Uterus (tissue), 3 donors: ENCODE measurements at regions not wholly inside any gene's neighbourhood (a gene's known extent, or its start where the extent isn't known, plus 50 kb on each side); places are given as distances from the start of the nearest gene placed in this dataset.

Source experiments
- DNase-seq, 2 donors: peaks; one replicate each; pipeline ENCODE4 v3.0.0-alpha.2; 2019 to 2020
- H3K27ac ChIP-seq, 2 donors: fragments of 200-600 bp; sonication (generic); 1 replicate in 1 of 2; 2 replicates in 1 of 2; pipeline ENCODE4 v1.5.1; 2016 to 2018
- H3K27me3 ChIP-seq, 2 donors: fragments of 200-600 bp; sonication (generic); one replicate each; pipeline ENCODE4 v1.5.1; 2018 to 2019; ENCODE audit warnings: control low read depth in 1 of 2
- H3K36me3 ChIP-seq, 2 donors: fragments of 200-600 bp; sonication (generic); one replicate each; pipeline ENCODE4 v1.5.1; 2019; ENCODE audit warnings: control low read depth in 1 of 2
- H3K4me1 ChIP-seq, 2 donors: fragments of 200-600 bp; sonication (generic); one replicate each; pipeline ENCODE4 v1.5.1; 2018 to 2019; ENCODE audit warnings: control low read depth in 1 of 2
- H3K4me3 ChIP-seq, 2 donors: fragments of 200-600 bp; sonication (generic); 1 replicate in 1 of 2; 2 replicates in 1 of 2; pipeline ENCODE4 v1.5.1; 2018 to 2019; ENCODE audit warnings: mild to moderate bottlenecking in 1 of 2
- H3K9me3 ChIP-seq, 2 donors: fragments of 200-600 bp; sonication (generic); one replicate each; pipeline ENCODE4 v1.5.1; 2019; ENCODE audit warnings: control low read depth in 1 of 2
- POLR2A ChIP-seq, 2 donors: fragments of 450-650 bp; IDR thresholded peaks; one replicate each; pipeline ENCODE4 v1.6.1; 2016; ENCODE audit warnings: antibody characterized with exemption in 2 of 2, mild to moderate bottlenecking in 1 of 2, moderate library complexity in 1 of 2
- intact Hi-C: fragments of 100-400 bp; cut with DNase I; formaldehyde crosslinking; loops from one replicate; pipeline ENCODE4 v1.15.1; 2023; ENCODE audit warnings: low total_unique reads
- TF ChIP-seq, protein P1 (sequence below), 4 experiments: fragments of 200-600 bp in 2 of 4; fragments of 450-650 bp in 2 of 4; sonication (generic) in 2 of 4; IDR thresholded peaks; one replicate each; pipeline ENCODE4 v1.5.1; 2016 to 2019; ENCODE audit warnings: antibody characterized with exemption in 4 of 4, mild to moderate bottlenecking in 2 of 4, moderate library complexity in 1 of 4
- donor health status: DM: yes; HTN: yes; CAD: no.

GRCh38 chr3:163039636-163040035 lies 1543.0 kb downstream of the OTOL1 start:
- Histone ChIP-seq H3K27me3 (no peaks in the 10 kb centered on the region), H3K4me1 (no peaks in the 10 kb centered on the region), H3K4me3 (no peak overlapping the region), H3K9me3 (no peaks in the 10 kb centered on the region), H3K27ac (no peak overlapping the region), H3K36me3 (no peaks in the 10 kb centered on the region)
- intact Hi-C loops = no loop called here
- no peak for DNase-seq
- TF ChIP-seq POLR2A (IDR thresholded peaks at IDR 0.05) = no peak
- TF ChIP-seq, protein P1, sequence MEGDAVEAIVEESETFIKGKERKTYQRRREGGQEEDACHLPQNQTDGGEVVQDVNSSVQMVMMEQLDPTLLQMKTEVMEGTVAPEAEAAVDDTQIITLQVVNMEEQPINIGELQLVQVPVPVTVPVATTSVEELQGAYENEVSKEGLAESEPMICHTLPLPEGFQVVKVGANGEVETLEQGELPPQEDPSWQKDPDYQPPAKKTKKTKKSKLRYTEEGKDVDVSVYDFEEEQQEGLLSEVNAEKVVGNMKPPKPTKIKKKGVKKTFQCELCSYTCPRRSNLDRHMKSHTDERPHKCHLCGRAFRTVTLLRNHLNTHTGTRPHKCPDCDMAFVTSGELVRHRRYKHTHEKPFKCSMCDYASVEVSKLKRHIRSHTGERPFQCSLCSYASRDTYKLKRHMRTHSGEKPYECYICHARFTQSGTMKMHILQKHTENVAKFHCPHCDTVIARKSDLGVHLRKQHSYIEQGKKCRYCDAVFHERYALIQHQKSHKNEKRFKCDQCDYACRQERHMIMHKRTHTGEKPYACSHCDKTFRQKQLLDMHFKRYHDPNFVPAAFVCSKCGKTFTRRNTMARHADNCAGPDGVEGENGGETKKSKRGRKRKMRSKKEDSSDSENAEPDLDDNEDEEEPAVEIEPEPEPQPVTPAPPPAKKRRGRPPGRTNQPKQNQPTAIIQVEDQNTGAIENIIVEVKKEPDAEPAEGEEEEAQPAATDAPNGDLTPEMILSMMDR (IDR thresholded peaks at IDR 0.05) = no peak

DNA sequence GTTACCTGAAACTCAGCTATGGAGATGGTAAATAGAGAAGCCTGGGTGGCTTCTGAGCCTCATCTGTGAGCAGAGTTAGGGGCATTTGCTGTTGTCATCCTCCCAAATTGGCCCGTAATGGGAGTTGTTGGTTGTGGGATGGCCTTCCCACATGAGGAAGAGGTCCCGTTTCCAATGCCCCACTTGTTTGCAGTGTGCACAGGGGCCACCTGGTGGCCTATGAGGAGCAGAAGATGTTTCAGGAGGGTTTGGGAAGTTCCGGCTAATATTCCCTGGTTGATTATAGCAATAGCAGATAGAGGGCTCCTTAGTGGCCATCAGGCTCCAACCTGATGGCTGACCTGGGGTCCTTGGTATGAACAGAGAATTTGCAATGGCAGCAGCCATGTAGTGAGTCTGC lies 1546.5 kb downstream of the OTOL1 start:
- H3K27me3 ChIP-seq = no peaks in the 10 kb centered on the region
- no peak overlapping the region for H3K27ac ChIP-seq
- no peak overlapping the region for H3K4me3 ChIP-seq
- TF ChIP-seq POLR2A (IDR thresholded peaks at IDR 0.05) = no peak
- TF ChIP-seq, protein P1 (IDR thresholded peaks at IDR 0.05) = no peak
- no peak for DNase-seq
- no peaks in the 10 kb centered on the region for H3K9me3 ChIP-seq
- intact Hi-C loops = no loop called here
- no peaks in the 10 kb centered on the region for H3K4me1 ChIP-seq
- H3K36me3 ChIP-seq = no peaks in the 10 kb centered on the region

DNA sequence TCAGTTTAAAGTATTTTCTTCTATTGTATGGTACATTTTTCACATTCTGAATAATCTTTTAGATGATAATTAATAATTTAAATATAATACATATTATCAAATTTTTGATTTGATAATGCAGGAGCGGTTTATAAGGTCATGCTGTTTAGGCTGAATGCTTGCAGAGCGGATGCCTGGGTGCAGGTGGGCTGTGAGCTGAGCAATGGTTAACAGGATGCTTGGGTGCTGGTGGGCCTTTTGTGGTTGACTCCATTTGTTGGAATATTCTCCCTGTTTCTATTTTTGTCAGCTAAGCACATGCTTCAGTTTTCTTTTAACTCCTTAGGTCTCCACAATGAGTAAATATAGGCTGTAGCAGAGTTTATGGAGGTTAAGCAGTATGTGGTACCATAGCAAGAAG lies 1549.3 kb downstream of the OTOL1 start:
- Histone ChIP-seq H3K4me1 (no peaks in the 10 kb centered on the region), H3K4me3 (no peak overlapping the region), H3K27ac (no peak overlapping the region), H3K27me3 (no peaks in the 10 kb centered on the region), H3K9me3 (no peaks in the 10 kb centered on the region), H3K36me3 (no peaks in the 10 kb centered on the region)
- intact Hi-C loops = no loop called here
- no peak for DNase-seq
- TF ChIP-seq, protein P1 (IDR thresholded peaks at IDR 0.05) = no peak
- no peak for TF ChIP-seq POLR2A (IDR thresholded peaks at IDR 0.05)

- intact Hi-C loops = no loop called here
- DNase-seq = no peak
- H3K9me3 ChIP-seq = no peaks in the 10 kb centered on the region
- no peak for TF ChIP-seq POLR2A (IDR thresholded peaks at IDR 0.05)
- TF ChIP-seq, protein P1 (IDR thresholded peaks at IDR 0.05) = no peak
- no peak overlapping the region for H3K4me3 ChIP-seq
- H3K4me1 ChIP-seq = no peaks in the 10 kb centered on the region
- H3K36me3 ChIP-seq = no peaks in the 10 kb centered on the region
- H3K27me3 ChIP-seq = no peaks in the 10 kb centered on the region
- no peak overlapping the region for H3K27ac ChIP-seq
Observed at GRCh38 chr3:163048881-163049280, 1552.3 kb downstream of the OTOL1 start.

DNA sequence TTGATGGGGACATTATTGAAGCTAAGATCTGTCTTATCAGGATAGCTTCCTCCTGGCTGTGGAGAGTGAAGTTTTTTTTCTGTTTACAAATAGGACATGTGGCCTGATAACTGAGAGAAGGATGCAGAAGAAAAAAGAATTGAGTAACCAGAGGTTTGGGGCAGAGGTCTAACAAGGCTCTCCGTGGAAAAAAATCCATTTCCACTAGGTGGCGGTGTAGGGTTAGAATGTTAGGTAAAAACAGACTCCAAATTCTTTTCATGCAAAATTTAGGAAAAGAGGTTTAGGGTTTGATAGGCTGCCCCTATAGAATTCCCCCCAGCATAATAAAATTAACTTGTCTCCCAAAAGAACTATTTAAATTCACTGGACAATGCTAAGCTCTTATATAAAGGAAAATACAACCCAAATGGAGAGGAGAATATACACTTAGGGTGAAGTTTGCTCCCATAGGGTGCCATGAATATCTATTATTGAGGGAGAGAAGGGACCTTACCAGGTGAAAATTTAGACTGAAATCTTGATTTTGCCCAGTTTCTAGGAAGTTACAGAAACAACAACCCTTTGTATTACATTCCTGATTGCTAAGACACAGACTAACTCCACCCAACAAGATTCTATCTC lies 1560.4 kb downstream of the OTOL1 start:
- Histone ChIP-seq H3K4me3 (no peak overlapping the region), H3K4me1 (no peaks in the 10 kb centered on the region), H3K9me3 (no peaks in the 10 kb centered on the region), H3K27me3 (no peaks in the 10 kb centered on the region), H3K27ac (peak overlapping the region in 1 of 2 donors; percentile 63), H3K36me3 (no peaks in the 10 kb centered on the region)
- no peak for TF ChIP-seq POLR2A (IDR thresholded peaks at IDR 0.05)
- TF ChIP-seq, protein P1 (IDR thresholded peaks at IDR 0.05) = peak; percentile 8 to 41 (median 28)
- intact Hi-C loops = no loop called here
- DNase-seq = peak in 1 of 2 donors; percentile 35
